Activated T-helper 17 cell treated with anti-CD3 and anti-CD28 coated beads, Interleukin-2, amount 50 U/mL, for 72 hours (primary cell): ENCODE measurements at regions not wholly inside any gene's neighbourhood (a gene's known extent, or its start where the extent isn't known, plus 50 kb on each side); places are given as distances from the start of the nearest gene placed in this dataset.
A peak's percentile ranks its signal among the peaks of the same experiment; 100 is the strongest.

Experiments used
- ATAC-seq: fragments of 150-1000 bp; cut with Tn5 transposase; replicated peaks from 2 replicates; pipeline ENCODE4 v1.10.0; 2021; ENCODE audit warnings: mild to moderate bottlenecking, moderate library complexity
- H3K27ac Mint-ChIP-seq: one replicate; pipeline ENCODE4 v1.8.0; 2022; ENCODE audit warnings: mixed read lengths
- H3K27me3 Mint-ChIP-seq: one replicate; pipeline ENCODE4 v1.8.0; 2022; ENCODE audit warnings: mixed read lengths
- H3K36me3 Mint-ChIP-seq: one replicate; pipeline ENCODE4 v1.8.0; 2022; ENCODE audit warnings: low read depth, mild to moderate bottlenecking, mixed read lengths
- H3K4me1 Mint-ChIP-seq: one replicate; pipeline ENCODE4 v1.8.0; 2022; ENCODE audit warnings: mixed read lengths
- H3K4me3 Mint-ChIP-seq: one replicate; pipeline ENCODE4 v1.8.0; 2022; ENCODE audit warnings: mild to moderate bottlenecking, mixed read lengths
- H3K9me3 Mint-ChIP-seq: one replicate; pipeline ENCODE4 v1.8.0; 2022; ENCODE audit warnings: mixed read lengths

GRCh38 chr16:87134628-87134995 lies 182.6 kb downstream of the C16orf95 start:
- Mint-ChIP-seq H3K4me3 (no peak overlapping the region), H3K9me3 (peaks cover 3% of the 10 kb centered on the region), H3K27me3 (peaks cover 5% of the 10 kb centered on the region), H3K4me1 (no peaks in the 10 kb centered on the region), H3K27ac (no peak overlapping the region), H3K36me3 (no peaks in the 10 kb centered on the region)
- no peak for ATAC-seq

- Mint-ChIP-seq H3K4me3 (no peak overlapping the region), H3K36me3 (no peaks in the 10 kb centered on the region), H3K27me3 (peaks cover 5% of the 10 kb centered on the region), H3K4me1 (no peaks in the 10 kb centered on the region), H3K9me3 (peaks cover 3% of the 10 kb centered on the region), H3K27ac (no peak overlapping the region)
- no peak for ATAC-seq
Observed at GRCh38 chr16:87135246-87136030, 181.8 kb downstream of the C16orf95 start.

- no peak for ATAC-seq
- Mint-ChIP-seq H3K4me1 (no peaks in the 10 kb centered on the region), H3K36me3 (no peaks in the 10 kb centered on the region), H3K9me3 (peaks cover 3% of the 10 kb centered on the region), H3K27me3 (peaks cover 3% of the 10 kb centered on the region), H3K27ac (no peak overlapping the region), H3K4me3 (no peak overlapping the region)
Observed at GRCh38 chr16:87138316-87138715, 178.9 kb downstream of the C16orf95 start.

DNA sequence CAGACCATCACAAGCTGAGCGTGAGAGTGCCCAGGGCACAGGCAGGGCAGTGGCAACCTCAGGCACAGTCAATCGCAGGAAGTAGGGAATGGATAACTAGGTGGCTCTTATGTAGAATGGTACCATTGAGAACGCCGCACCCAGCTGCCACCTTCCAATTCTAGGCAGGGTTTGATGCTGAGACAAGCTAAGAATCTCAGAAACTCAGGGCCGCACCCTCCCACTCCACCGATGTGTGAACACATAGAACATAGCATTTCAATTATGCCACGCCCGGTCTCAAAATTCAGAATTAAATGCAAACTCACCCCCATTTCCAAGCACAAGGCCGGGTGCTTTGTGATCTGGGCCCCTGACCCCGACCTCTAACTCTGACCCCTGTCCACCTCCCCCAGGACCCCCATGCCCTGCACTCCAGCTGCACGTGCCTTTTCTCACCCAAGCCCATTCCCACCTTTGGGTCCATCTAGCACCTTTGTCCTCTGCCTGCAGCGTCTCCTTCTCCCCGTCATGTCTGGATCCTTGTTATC lies 178.4 kb downstream of the C16orf95 start:
- ATAC-seq = no peak
- Mint-ChIP-seq H3K4me3 (no peak overlapping the region), H3K27me3 (peaks cover 2% of the 10 kb centered on the region), H3K27ac (no peak overlapping the region), H3K4me1 (no peaks in the 10 kb centered on the region), H3K36me3 (no peaks in the 10 kb centered on the region), H3K9me3 (peaks cover 3% of the 10 kb centered on the region)

GRCh38 chr16:87140211-87141200 lies 176.7 kb downstream of the C16orf95 start:
- no peak for ATAC-seq
- Mint-ChIP-seq H3K27me3 (no peaks in the 10 kb centered on the region), H3K4me1 (peaks cover 6% of the 10 kb centered on the region), H3K36me3 (no peaks in the 10 kb centered on the region), H3K27ac (no peak overlapping the region), H3K9me3 (peaks cover 3% of the 10 kb centered on the region), H3K4me3 (no peak overlapping the region)

DNA sequence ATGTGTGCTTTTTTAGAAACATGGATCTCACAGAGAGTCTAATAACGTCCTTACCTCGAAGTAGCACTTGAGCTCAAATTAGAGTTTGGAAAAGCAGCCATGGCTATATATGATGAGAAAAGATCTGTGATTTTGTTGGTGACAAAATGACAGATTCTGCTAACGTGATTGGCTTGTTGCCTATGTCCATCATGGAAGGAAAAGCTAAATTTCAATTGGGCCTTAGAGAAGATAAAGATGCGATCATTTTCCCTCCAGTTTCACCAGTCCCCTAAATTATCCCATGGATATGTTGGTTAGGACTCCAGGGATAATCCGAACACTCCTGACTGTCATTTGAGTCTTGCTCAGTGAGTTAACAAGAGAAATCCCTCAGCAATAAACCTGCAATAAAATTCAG lies 175.8 kb downstream of the C16orf95 start:
- no peak overlapping the region for H3K4me3 Mint-ChIP-seq
- no peak overlapping the region for H3K27ac Mint-ChIP-seq
- no peaks in the 10 kb centered on the region for H3K27me3 Mint-ChIP-seq
- ATAC-seq = no peak
- no peaks in the 10 kb centered on the region for H3K36me3 Mint-ChIP-seq
- H3K9me3 Mint-ChIP-seq = peaks cover 3% of the 10 kb centered on the region
- peaks cover 6% of the 10 kb centered on the region for H3K4me1 Mint-ChIP-seq

GRCh38 chr16:87143661-87144121 lies 173.5 kb downstream of the C16orf95 start:
- no peak for ATAC-seq
- no peaks in the 10 kb centered on the region for H3K36me3 Mint-ChIP-seq
- H3K9me3 Mint-ChIP-seq = no peaks in the 10 kb centered on the region
- H3K27ac Mint-ChIP-seq = no peak overlapping the region
- H3K4me3 Mint-ChIP-seq = no peak overlapping the region
- H3K27me3 Mint-ChIP-seq = no peaks in the 10 kb centered on the region
- peaks cover 6% of the 10 kb centered on the region for H3K4me1 Mint-ChIP-seq

DNA sequence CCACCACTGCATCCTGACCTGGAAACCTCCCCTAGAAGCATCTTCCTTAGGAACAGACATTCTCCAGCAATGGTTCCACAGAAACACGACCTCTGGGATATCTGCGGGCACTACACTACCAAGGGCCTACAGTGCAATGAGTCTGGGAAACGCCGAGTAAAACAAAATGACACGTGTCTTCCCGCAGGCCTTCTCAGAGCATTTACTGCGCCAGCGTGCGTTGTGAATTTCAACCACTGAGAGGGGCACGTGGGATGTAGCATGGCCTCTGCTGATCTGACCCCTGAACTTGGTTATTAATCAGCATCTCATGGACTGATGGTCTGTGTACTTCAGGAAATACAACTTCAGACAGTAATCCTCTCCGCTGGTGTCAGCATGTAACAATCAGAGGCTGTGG lies 173.0 kb downstream of the C16orf95 start:
- no peaks in the 10 kb centered on the region for H3K36me3 Mint-ChIP-seq

GRCh38 chr16:87145181-87146176 lies 171.7 kb downstream of the C16orf95 start:
- Mint-ChIP-seq H3K4me3 (no peak overlapping the region), H3K27me3 (no peaks in the 10 kb centered on the region), H3K36me3 (no peaks in the 10 kb centered on the region), H3K27ac (no peak overlapping the region), H3K4me1 (peaks cover 6% of the 10 kb centered on the region), H3K9me3 (no peaks in the 10 kb centered on the region)
- ATAC-seq = peak; percentile 86

More for the DNA sequence above, 173.0 kb downstream of the C16orf95 start:
- peaks cover 6% of the 10 kb centered on the region for H3K4me1 Mint-ChIP-seq
- H3K4me3 Mint-ChIP-seq = no peak overlapping the region
- H3K9me3 Mint-ChIP-seq = no peaks in the 10 kb centered on the region
- ATAC-seq = no peak
- H3K27me3 Mint-ChIP-seq = no peaks in the 10 kb centered on the region
- no peak overlapping the region for H3K27ac Mint-ChIP-seq

- H3K4me3 Mint-ChIP-seq = no peak overlapping the region
Observed at GRCh38 chr16:87146676-87147075, 170.5 kb downstream of the C16orf95 start.

DNA sequence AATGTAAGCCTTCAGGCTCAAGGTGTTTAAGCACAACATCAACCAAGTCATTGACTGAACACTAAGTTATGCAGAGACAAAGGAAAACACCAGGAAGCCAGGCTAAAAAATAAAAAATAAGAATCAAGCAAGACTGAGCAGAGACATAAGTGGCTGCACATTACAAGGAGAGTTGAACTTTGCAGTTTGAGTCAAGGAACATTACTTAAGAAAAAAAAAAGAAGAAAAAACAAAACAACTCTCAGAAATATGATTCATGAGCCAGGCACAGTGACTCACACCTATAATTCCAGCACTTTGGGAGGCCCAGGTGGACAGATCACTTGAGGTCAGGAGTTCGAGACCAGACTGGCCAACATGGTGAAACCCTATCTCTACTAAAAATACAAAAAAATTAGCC lies 168.1 kb downstream of the C16orf95 start:
- no peak overlapping the region for H3K27ac Mint-ChIP-seq
- ATAC-seq = no peak
- H3K9me3 Mint-ChIP-seq = no peaks in the 10 kb centered on the region
- peaks cover 6% of the 10 kb centered on the region for H3K4me1 Mint-ChIP-seq
- H3K4me3 Mint-ChIP-seq = no peak overlapping the region
- H3K27me3 Mint-ChIP-seq = no peaks in the 10 kb centered on the region
- no peaks in the 10 kb centered on the region for H3K36me3 Mint-ChIP-seq

More at GRCh38 chr16:87146676-87147075, 170.5 kb downstream of the C16orf95 start:
- H3K36me3 Mint-ChIP-seq = no peaks in the 10 kb centered on the region
- no peak overlapping the region for H3K27ac Mint-ChIP-seq
- peaks cover 6% of the 10 kb centered on the region for H3K4me1 Mint-ChIP-seq
- no peaks in the 10 kb centered on the region for H3K9me3 Mint-ChIP-seq
- no peak for ATAC-seq
- no peaks in the 10 kb centered on the region for H3K27me3 Mint-ChIP-seq

DNA sequence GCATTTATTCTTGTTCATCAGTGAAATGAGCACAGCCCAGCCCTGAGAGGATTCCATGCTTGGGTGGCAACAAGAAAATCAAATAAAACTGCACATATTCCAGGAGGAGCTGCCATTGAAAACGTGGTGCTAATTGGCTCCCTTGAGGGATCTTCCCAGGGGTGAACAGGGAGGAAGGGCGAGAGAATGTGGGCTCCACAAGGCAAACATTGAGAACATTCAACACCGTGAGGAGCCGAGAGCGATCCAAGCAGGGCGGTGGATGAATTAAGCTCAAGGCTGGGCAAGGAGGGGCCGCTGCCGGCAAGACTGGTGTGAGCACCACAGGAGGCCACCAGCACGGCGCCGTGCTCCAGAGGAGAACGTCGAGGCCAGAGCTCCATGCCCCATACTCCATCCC lies 166.9 kb downstream of the C16orf95 start:
- Mint-ChIP-seq H3K27me3 (no peaks in the 10 kb centered on the region), H3K9me3 (no peaks in the 10 kb centered on the region), H3K4me1 (no peaks in the 10 kb centered on the region), H3K27ac (no peak overlapping the region), H3K4me3 (no peak overlapping the region), H3K36me3 (no peaks in the 10 kb centered on the region)
- no peak for ATAC-seq

- no peak for ATAC-seq
- no peak overlapping the region for H3K4me3 Mint-ChIP-seq
- peaks cover 2% of the 10 kb centered on the region for H3K27me3 Mint-ChIP-seq
- no peaks in the 10 kb centered on the region for H3K4me1 Mint-ChIP-seq
- H3K27ac Mint-ChIP-seq = no peak overlapping the region
- H3K9me3 Mint-ChIP-seq = no peaks in the 10 kb centered on the region
- H3K36me3 Mint-ChIP-seq = no peaks in the 10 kb centered on the region
Observed at GRCh38 chr16:87150681-87151280, 166.4 kb downstream of the C16orf95 start.
